HG03432 (cell line): ENCODE measurements at regions not wholly inside any gene's neighbourhood (a gene's known extent, or its start where the extent isn't known, plus 50 kb on each side); places are given as distances from the start of the nearest gene placed in this dataset.
A peak's percentile ranks its signal among the peaks of the same experiment; 100 is the strongest.
"Not testable (repeated sequence)": the region's sequence is repeated elsewhere in the genome, so short reads cannot be mapped to it uniquely, and the experiment has no call there.

Experiments used
- ATAC-seq: cut with Tn5 transposase; IDR thresholded peaks from one replicate; pipeline ENCODE4 v1.9.1; 2021; ENCODE audit warnings: mild to moderate bottlenecking, moderate library complexity; ENCODE audit not compliant: unreplicated experiment

DNA sequence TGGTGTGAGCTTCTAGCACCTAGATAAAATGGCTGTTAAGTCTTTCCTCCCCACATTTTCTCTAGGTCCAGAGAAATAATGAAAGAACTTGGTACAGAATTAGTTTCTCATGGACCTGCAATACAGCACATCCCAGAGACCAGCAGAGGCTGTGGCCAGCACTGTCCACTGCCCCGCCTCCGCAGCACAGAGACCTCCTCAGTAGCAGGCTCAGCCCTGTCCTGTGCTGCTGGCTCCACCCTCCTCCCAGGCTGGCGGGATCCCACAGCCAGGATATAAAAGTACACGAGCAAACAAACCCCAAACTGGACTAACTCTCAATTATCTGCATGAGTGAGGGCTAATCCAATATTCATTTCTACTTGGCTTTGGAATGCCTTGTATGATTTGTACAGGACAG is 401.5 kb downstream of the RPS6KC1 start:
- no peak for ATAC-seq

DNA sequence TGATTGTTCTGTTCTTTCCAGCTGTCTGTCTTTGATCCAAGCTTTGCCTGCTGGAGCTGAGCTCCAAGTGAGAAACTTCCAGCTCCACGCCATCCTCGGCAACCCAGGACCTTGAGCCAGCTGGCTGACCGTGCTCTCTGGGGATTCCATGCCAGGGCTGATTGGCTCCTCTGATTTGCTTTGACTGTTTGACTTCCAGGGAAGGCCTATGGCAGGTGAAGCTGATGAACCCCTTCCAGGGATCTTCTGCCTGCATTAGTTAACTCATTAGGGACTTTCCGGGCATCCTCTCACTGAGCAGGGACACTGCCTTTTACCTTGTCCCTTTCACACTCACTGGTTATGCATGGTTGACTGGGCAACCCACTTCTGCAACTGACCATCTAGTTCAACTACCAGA is 406.1 kb downstream of the RPS6KC1 start:
- no peak for ATAC-seq

DNA sequence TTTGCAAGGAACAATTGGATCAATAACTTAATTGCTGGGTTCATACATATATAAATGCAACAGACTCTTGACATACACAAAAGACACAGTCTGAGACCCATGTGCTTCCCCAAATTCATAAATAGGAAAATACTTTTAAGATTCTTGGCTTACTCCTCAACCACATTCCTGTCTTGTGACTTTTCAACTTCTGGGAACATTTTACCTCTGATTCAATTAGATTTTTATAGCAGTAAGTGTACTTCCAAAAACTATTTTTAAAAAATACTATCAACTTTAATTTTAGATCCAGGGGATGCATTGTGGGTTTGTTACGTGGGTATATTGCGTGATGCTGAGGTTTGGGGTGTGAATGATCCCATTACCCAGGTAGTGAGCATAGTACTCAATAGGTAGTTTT is 406.7 kb downstream of the RPS6KC1 start:
- no peak for ATAC-seq

DNA sequence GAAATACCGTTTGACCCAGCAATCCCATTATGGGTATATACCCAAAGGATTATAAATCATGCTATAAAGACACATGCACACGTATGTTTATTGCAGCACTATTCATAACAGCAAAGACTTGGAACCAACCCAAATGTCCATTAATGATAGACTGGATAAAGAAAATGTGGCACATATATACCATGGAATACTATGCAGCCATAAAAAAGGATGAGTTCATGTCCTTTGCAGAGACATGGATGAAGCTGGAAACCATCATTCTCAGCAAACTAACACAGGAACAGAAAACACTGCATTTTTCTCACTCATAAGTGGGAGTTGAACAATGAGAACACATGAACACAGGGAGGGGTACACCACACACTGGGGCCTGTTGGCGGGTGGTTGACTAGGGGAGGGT is 411.3 kb downstream of the RPS6KC1 start:
- ATAC-seq, result not testable (repeated sequence)

DNA sequence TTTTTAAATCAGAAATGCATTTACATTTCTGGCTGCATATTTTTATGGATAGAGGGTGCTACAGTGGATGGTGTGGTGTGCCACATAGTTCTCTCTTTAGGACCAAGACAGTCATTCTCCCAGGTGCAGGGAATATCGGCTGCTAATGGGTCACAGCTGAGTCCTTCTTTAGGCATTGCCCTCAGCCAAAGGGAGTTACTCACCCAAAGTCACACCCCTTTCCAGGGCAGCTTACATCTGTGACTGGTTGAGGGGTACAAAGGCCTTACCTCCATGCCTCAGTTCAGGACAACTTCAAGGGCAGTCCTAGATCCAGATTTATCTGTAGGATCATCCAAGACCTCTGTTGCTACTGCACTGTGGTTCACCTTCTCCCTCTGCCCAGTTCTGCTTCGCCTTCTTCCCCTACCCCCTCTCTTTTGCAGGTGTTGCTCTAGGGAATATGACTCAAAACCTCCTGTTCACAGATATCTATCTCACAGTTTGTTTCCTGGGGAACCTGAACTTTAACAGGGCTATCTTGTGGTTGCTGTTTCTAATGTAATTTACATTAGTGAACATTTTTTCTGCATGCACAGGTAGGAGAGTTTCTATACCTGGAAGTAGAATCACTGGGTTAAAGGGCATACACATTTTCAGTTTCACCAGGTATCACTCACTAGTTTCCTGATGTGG is 413.9 kb downstream of the RPS6KC1 start:
- ATAC-seq, result peak; percentile 50

DNA sequence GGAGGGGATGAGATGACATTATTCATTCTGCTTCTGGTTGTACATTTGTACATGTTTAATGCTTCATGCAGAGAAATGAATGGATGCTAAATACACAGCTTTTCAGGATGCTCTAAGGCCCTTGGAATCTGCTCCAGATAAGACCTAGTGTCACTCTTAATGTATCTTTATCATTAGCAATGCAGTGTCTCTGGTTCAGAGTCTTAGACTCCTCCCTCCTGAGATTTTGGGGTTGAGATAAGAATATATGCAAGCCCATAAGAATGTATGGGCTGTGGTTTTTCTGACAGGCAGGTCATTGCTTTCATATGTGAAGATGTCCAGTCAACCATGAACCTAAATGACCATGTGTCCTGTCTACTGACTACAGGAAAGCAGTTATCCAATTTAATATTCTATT is 415.5 kb downstream of the RPS6KC1 start:
- no peak for ATAC-seq

DNA sequence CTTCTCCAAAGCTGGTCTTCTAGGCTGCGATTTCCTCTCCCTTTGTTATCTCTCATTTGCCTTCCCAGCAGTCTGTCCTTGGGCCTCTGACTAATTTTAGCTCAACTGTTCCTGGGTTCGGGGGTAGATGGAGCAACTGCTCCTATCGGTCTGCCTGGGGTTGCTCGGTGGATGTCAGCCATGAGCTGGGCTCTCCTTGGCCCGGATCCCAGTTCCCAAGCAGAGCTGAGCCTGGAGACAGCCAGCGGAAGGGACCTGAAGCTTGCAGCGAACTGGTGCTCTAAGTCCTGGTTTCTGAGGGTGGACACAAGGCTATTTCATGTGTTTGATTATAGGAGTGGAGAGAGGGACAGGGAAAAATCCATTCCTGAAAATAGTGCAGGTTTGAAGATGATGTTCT is 423.0 kb downstream of the RPS6KC1 start:
- ATAC-seq, result no peak

DNA sequence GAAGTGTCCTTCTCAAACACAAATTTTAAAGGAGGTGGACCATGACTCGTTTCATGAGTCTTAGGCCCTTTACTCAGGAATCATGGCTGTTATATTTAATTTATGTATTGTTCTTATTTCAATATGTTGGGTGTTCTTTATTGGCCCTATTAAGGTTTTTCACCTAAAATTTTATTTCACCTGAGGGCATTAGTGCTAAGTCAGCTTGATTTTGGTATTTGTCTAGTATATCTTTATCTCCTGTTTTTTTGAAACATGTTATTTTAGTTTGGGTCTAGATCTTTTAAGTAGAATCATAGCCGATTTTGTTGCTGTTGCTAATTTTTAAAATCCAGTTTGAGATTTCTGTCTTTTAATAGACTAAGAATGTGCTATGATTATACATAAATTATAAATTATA is 430.4 kb downstream of the RPS6KC1 start:
- ATAC-seq, result no peak

DNA sequence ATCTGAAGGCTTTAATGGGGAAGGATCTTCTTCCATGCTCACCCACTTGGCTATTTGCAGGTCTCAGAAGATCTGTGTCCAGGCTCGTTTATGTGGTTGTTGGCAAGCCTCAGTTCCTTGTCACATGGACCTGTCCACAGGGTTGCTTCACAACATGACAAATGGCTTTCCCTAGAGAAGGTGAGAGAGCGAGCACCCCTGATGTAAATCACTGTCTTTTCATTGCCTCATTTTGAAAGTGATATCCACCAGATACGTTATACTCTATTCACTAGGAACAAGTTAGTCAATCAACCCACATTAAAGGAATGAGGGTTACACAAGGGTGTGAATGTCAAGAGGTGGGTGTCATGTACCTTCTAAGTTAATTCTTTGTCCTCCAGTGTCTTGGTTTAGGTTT is 433.3 kb downstream of the RPS6KC1 start:
- no peak for ATAC-seq

DNA sequence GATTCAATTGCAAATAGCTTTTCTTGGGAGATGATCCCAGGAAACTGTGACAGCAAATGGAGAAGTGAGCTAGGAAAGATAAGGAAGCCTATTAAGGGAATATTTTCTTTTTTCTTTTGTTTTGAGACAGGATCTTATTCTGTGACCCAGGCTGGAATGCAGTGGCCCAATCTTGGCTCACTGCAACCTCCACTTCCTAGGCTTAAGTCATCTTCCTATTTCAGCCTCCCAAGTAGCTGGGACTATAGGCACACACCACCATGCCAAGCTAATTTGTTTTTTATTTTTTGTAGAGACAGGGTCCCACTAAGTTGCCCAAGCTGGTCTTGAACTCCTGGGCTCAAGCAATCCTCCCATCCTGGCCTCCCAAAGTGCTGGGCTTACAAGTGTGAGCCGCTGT is 433.7 kb downstream of the RPS6KC1 start:
- no peak for ATAC-seq

DNA sequence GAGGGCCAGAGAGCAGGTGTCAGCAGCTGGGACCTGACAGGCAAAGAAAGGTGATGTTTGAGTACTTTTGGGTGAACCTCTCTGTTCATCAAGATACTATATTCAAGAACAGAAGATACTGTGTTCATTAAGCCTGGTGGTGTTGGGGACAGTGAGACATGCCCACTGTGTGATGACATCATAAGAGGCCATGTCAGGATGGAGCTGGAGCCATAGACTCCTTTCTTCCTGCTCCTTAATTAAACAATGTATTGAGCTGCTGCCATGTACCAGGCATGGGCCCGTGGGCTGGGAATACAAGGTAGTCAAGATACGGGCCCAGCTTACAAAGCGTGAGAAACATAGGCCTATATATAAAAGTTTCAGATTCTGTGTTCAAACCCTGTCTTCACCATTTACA is 435.4 kb downstream of the RPS6KC1 start:
- no peak for ATAC-seq

DNA sequence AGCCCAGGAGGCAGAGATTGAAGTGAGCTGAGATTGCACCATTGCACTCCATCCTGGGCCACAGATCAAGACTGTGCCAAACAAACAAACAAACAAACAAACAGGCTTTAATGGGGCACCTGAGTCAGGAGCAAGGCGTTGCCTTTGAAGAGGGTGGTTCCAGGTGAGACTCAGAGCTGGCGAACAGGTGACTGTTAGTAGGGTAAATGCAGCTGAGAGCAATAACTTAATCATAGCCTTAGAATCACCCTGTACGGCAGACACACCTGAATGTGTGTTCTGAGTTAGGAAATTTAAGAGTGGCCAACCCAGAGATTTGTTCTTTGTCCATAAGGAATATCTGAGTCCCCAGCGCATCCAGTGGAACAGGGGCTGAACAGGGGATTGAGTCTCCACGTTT is 440.4 kb downstream of the RPS6KC1 start:
- ATAC-seq, result no peak

DNA sequence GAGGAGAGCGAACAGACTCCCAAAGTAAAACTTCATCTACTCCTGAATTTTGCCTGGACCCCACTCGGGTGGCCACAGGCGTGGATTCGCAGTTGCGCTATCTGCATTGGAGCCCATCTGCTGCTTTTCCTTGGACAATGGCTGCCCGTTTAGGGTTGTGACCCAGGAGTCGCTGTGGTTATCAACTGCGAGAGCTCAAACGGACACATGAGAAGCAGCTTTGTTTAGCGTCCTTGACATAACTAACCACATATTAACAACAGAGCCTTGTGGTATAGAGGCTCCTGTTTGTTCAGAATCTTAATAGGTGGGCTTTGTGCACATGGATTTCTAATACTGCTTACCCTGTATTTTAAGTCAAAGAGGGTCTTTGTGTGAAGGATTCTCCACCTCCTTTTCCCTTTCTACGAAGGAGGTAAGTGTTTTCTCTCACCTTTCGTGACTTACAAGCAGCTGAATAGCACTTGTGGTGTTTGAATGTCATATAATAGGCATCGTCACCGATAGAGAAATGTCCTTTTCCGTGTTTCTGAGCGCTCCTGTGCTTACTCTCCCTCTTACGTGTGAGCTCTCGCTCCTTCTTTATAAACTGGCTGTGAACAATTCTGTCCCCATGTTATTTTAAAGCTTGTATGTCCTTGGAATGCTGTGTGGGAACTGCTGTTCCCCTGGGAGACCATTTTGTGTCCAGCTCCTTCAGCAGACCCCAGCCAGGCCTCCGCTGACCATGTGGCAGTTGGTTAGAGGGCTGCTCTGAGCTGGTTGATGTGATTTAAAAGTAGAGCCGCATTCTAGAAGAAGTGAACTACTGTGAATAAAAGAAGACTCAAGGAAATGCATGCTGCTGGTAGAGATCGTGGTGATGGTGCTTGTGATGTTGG is 441.4 kb downstream of the RPS6KC1 start:
- ATAC-seq, result no peak

DNA sequence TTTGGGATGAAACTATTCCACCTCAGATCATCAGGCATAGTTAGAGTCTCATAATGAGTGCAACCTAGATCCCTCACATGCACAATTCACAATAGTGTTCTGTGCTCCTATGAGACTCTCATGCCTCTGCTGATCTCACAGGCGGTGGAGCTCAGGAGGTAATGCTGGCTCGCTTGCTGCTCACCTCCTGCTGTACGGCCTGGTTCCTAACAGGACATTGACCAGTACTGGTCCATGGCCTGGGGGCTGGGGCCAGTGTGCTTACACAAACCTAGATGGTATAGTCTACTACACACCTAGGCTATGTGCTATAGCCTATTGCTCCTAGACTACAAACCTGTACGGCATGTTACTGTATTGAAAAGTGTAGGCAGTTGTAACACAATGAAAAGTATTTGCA is 448.4 kb downstream of the RPS6KC1 start:
- ATAC-seq, result no peak

DNA sequence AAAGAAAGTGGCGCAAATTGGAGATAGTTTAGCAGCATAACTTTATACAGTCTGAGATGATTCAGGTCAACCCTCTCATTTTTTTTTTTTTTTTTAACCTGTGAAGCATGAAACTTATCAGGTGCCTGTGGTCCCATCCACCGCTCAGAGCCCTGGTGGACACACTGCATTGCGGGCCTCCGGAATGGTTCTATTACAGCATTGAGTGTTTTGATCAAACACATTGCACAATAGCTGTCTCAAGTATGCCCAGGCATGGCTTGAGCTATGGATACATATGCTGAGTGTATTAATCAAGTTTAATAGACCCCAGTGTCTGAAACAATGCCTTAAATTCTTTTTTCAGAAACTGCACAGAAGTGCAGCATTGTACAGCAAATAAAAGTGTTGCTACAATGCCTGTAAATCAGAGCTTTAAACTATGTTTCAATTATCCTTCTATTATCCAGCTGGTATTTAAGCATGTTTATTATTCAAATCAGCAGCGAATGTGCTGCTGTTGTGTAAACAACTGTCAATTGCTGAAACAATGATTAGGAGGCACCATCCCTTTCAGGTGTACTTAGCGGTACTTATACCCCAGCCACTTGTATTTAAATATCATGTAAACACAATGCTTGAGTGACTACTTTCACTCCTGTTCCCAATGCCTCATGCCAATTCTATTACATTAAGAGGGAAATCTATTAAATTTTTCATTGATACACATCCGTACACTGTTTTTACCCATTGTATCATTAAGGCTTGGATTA is 456.6 kb downstream of the RPS6KC1 start:
- ATAC-seq, result no peak

DNA sequence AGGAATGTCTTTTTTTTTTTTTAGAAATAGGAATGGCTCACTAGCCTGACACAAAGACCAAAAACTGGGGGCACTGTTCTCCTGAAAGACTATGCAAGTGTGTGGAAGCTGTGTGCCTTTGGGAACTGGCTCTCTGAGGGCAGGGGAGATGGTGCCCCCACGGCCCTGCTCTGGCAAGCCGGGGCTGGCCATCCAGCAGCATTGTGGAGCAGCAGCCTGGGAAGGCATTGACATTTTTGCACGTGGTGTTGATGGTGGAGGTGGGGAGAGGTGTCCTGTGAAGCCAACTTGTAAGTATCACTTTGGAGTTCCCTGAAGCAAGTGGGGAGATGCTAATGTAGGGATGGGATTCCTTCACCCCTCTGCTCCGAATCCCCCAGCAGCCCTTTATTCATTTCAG is 460.1 kb downstream of the RPS6KC1 start:
- no peak for ATAC-seq

DNA sequence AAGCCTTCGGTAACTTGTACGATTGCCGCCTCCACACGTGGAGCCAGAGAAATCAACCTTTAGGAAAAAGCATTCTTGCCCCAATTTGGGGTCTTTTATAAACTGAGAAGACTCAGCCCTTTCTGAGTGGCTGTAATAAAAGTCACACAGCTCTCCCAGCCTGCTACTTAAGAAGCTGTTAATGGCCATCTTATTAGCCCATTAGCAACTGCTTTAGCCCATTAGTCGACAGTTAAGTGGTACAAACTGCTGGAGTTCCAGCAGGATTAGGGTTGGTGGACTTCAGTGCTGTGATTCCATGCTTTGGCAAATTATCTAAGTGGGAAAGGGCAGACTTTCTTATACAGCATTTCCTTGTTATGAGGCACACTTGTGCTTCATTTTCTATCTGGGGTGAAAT is 461.3 kb downstream of the RPS6KC1 start:
- no peak for ATAC-seq

DNA sequence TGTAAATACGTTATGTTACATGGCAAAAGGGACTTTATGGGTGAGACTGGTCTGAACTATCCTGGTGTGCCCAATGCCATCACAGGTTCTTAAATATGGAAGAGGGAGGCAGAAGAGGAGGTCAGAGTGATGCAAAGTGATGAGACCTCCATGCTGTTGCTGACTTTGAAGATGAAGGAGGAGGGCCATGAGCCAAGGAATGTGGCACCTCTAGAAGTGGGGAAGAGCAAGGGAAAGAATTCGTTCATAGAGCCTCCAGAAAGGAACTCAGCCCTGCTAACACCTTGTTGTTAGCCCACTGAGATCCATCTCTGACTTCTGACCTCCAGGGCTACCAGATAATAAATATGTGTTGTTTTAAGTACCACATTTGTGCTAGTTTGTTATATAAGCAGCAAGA is 462.0 kb downstream of the RPS6KC1 start:
- ATAC-seq, result no peak

DNA sequence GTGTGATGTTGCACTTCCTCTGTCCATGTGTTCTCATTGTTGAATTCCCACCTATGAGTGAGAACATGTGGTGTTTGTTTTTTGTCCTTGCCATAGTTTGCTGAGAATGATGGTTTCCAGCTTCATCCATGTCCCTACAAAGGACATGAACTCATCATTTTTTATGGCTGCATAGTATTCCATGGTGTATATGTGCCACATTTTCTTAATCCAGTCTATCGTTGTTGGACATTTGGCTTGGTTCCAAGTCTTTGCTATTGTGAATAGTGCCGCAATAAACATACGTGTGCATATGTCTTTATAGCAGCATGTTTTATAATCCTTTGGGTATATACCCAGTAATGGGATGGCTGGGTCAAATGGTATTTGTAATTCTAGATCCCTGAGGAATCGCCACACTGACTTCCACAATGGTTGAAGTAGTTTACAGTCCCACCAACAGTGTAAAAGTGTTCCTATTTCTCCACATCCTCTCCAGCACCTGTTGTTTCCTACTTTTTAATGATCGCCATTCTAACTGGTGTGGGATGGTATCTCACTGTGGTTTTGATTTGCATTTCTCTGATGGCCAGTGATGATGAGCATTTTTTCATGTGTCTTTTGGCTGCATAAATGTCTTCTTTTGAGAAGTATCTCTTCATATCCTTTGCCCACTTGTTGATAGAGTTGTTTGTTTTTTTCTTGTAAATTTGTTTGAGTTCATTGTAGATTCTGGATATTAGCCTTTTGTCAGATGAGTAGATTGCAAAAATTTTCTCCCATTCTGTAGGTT is 463.6 kb downstream of the RPS6KC1 start:
- ATAC-seq, result not testable (repeated sequence)

DNA sequence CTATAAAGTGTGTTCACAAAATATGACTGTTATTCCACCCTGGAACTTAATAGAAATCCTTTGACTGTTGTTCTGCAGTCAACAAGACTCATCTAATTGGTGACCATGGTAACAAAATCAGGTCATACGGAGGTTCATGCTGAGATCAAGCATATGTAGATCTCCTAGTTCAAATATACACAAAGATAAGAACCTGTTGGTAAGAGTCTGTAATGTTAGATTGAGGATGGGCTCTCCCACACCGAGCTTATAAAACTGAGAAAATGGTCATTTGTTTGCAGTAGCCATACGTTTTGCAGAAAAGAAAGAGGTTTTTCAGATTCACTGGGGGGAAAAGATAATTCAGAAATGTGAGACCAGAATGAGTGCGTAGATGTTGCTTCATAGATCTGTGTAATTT is 468.1 kb downstream of the RPS6KC1 start:
- no peak for ATAC-seq

DNA sequence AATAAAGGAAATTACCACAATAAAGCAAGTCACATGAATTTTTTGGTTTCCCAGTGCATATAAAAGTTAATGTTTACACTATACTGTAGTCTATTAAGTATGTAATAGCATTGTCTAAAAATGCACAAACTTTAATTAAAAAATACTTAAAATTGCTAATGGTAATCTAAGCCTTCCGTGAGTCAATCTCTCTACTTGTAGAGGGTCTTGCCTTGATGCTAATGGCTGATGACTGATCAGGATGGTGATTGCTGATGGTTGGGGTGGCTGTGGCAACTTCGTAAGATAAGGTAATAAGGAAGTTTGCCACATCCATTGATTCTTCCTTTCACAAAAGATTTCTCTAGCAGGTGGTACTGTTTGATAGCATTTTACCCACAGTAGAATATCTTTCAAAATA is 466.6 kb upstream of the PROX1 start:
- ATAC-seq, result no peak
